Subcutaneous abdominal adipose tissue (tissue), 5 donors: ENCODE measurements at regions not wholly inside any gene's neighbourhood (a gene's known extent, or its start where the extent isn't known, plus 50 kb on each side); places are given as distances from the start of the nearest gene placed in this dataset.

Experiments
- H3K27ac ChIP-seq: one replicate; pipeline ENCODE4 v1.7.0; 2013; ENCODE audit warnings: low read depth, mild to moderate bottlenecking, inconsistent platforms, low read length, moderate library complexity
- H3K27me3 ChIP-seq, 5 donors: one replicate each; pipeline ENCODE4 v1.7.0; 2013; ENCODE audit warnings: low read length in 5 of 5, inconsistent platforms in 1 of 5; ENCODE audit not compliant: control insufficient read depth in 5 of 5, insufficient read depth in 4 of 5
- H3K36me3 ChIP-seq, 5 donors: one replicate each; pipeline ENCODE4 v1.7.0; 2013; ENCODE audit warnings: low read length in 5 of 5; ENCODE audit not compliant: control insufficient read depth in 5 of 5, insufficient read depth in 5 of 5
- H3K4me1 ChIP-seq, 5 donors: one replicate each; pipeline ENCODE4 v1.7.0; 2013; ENCODE audit warnings: low read length in 5 of 5, mild to moderate bottlenecking in 3 of 5, moderate library complexity in 1 of 5; ENCODE audit not compliant: control insufficient read depth in 5 of 5, insufficient read depth in 5 of 5
- H3K4me3 ChIP-seq, 5 donors: one replicate each; pipeline ENCODE4 v1.7.0; 2013; ENCODE audit warnings: low read length in 5 of 5, low read depth in 1 of 5
- H3K9ac ChIP-seq, 5 donors: one replicate each; pipeline ENCODE4 v1.7.0; 2013; ENCODE audit warnings: low read length in 5 of 5, mild to moderate bottlenecking in 4 of 5, moderate library complexity in 3 of 5
- H3K9me3 ChIP-seq, 5 donors: one replicate each; pipeline ENCODE4 v1.7.0; 2013; ENCODE audit warnings: low read length in 5 of 5; ENCODE audit not compliant: control insufficient read depth in 5 of 5
- donor health status: healthy.
- donor health status: healthy.
- donor health status: healthy.
- donor health status: healthy.
- donor health status: healthy.

DNA sequence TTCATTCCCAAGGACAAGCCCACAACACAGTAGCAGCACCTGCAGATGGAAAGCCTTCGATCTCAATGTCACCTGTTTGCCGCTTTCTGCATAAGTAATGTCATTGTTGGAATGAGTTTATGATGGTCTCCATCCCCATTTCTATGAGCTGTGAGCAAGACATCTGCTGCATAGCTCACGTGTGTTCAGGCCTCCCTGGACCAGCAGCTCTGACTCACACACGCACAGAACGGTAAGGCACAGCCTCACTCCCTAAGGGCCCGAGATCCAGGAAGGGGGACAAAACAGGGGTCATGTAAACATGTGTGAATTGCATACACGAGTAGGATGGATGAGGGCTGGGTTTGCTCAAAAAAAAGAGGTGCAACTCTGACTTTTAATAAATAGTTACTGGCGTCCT lies 223.1 kb downstream of the SOX9 start:
- H3K27me3 ChIP-seq, result peaks cover 0 to 25% (median 12%) of the 10 kb centered on the region in 5 donors
- no peak overlapping the region for H3K27ac ChIP-seq
- H3K4me1 ChIP-seq, result peaks cover 0 to 20% (median 18%) of the 10 kb centered on the region in 5 donors

DNA sequence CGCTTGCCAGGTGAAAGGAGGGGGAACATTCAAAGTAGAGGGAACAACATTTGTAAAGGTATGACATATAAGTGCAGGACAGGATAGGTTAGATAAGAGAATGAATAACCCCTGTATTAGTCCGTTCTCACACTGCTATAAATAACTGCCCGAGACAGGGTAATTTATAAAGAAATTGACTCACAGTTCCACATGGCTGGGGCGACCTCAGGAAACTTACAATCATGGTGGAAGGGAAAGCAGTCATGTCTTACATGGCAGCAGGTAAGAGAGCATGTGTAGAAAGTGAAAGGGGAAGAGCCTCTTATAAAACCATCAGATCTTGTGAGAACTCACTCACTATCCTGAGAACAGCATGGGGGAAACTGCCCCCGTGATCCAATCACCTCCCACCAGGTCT lies 223.8 kb downstream of the SOX9 start:
- no peaks in the 10 kb centered on the region for H3K36me3 ChIP-seq
- H3K4me1 ChIP-seq, result peaks cover 0 to 17% (median 15%) of the 10 kb centered on the region in 5 donors
- H3K27me3 ChIP-seq, result peaks cover 0 to 25% (median 8%) of the 10 kb centered on the region in 5 donors
- no peak overlapping the region for H3K4me3 ChIP-seq
- no peak overlapping the region for H3K9ac ChIP-seq
- H3K9me3 ChIP-seq, result no peaks in the 10 kb centered on the region
- H3K27ac ChIP-seq, result no peak overlapping the region

More for the DNA sequence above, 223.1 kb downstream of the SOX9 start:
- Histone ChIP-seq H3K36me3 (no peaks in the 10 kb centered on the region), H3K4me3 (no peak overlapping the region), H3K9me3 (no peaks in the 10 kb centered on the region), H3K9ac (no peak overlapping the region)

DNA sequence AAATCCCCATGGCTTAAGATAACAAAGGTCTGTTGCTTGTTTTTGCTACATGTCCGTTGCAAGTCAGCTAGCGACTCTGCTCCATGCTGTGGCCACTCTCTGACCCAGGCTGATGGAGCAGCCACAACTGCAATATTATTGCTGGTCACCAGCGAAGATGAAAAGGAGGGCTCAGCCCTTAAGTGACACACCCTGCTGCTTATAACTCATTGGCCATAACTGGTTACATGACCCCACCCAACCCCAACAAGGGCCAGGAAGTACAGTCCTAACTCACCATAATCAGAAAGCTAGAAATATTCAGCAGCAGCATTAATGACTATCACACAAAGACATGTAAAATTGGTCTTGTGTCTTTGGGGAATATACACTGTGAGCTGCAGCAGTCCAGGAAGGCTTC lies 224.3 kb downstream of the SOX9 start:
- H3K36me3 ChIP-seq, result no peaks in the 10 kb centered on the region
- peaks cover 0 to 17% (median 15%) of the 10 kb centered on the region in 5 donors for H3K4me1 ChIP-seq
- peaks cover 0 to 25% (median 5%) of the 10 kb centered on the region in 5 donors for H3K27me3 ChIP-seq
- no peak overlapping the region for H3K9ac ChIP-seq
- H3K4me3 ChIP-seq, result no peak overlapping the region
- H3K27ac ChIP-seq, result no peak overlapping the region
- H3K9me3 ChIP-seq, result no peaks in the 10 kb centered on the region

DNA sequence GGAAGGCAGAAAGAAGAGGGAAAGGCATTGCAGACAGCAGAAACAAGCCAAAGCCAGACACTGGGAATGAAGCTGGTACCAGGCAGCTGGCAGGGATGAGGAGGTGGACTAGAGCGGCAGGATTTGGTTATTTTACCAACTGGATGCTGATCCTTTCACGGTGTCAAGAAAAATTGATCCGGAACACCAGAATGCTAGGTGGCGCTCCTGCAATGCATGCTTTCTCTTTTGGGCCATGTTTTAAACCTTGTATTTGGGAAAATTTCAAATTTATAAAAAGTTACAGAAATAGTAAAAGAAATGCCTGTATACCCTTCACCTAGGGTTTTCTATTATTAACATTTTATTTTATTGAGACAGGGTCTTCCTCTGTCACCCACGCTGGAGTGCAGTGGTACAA lies 224.7 kb downstream of the SOX9 start:
- Histone ChIP-seq H3K9ac (no peak overlapping the region), H3K27ac (no peak overlapping the region), H3K4me3 (no peak overlapping the region), H3K27me3 (peaks cover 0 to 24% (median 5%) of the 10 kb centered on the region in 5 donors), H3K9me3 (no peaks in the 10 kb centered on the region), H3K36me3 (no peaks in the 10 kb centered on the region), H3K4me1 (peaks cover 0 to 17% (median 15%) of the 10 kb centered on the region in 5 donors)

DNA sequence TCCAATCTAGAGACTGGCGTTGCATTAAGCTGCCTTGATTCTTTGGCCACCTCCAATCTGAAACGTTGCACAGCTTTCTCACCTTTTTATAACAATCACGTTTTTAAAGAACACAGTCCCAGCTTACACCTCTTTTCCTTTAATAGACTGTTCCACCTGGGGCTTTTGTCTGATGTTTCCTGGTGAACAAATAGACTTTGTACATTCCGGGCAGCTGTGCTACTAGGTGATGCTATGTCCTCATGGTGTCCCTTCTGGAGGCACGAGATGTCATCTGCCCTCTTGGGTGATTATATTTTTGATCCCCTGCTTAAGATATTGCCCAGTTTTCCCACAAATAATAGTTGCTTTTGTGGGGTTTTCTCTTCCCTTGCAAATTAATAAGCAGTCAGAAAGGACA lies 225.5 kb downstream of the SOX9 start:
- no peaks in the 10 kb centered on the region for H3K36me3 ChIP-seq
- H3K27ac ChIP-seq, result no peak overlapping the region
- no peak overlapping the region for H3K9ac ChIP-seq
- peaks cover 0 to 27% (median 5%) of the 10 kb centered on the region in 5 donors for H3K27me3 ChIP-seq
- no peak overlapping the region for H3K4me3 ChIP-seq
- H3K4me1 ChIP-seq, result peaks cover 0 to 17% (median 15%) of the 10 kb centered on the region in 5 donors
- no peaks in the 10 kb centered on the region for H3K9me3 ChIP-seq

DNA sequence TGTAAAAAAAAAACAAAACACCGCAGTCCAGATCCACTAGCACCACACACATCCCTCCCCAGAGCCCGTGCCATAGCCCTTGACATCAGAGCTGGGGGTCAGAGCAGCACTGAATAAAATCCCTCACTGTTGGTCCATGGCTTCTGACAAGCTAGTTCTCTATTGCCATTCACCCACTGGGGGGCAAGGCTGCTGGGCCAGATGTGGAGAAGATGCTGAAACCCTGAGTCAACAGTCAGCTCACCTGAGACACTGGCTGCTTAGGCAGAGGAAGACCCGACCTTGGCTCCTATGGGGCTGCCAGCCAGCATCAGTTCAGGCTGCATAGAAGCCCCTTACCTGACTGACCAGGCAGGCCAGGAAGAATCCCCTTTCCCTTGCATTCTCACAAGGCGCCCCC lies 228.2 kb downstream of the SOX9 start:
- Histone ChIP-seq H3K9ac (no peak overlapping the region), H3K4me1 (no peaks in the 10 kb centered on the region), H3K36me3 (no peaks in the 10 kb centered on the region), H3K27me3 (peaks cover 0 to 38% (median 4%) of the 10 kb centered on the region in 5 donors), H3K4me3 (no peak overlapping the region), H3K27ac (no peak overlapping the region), H3K9me3 (peaks cover 0 to 2% (median 0%) of the 10 kb centered on the region in 5 donors)

DNA sequence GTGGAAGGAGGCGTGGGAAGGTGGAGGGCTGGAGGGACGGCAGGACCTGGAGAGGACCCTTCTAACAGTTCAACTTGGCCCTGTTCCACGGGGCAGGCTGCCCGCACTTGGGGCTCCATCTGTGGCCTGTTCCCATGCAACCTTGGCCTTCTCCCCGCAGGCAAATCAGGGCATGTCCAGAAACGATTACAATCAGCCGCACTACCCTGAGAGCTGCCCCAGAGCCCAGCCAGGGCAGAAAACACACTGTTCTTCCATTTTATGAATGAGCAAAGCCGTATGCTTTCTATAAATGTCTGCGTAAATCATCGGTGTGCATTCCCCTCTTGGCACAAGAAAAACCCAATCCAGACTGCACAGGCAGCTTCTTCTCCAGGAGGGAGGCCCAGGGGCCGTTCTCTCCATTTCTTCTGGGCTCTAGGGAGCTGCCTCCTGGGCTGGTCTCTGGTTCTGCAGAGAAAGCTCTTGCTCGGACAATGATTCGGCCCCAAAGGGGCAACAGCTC lies 228.7 kb downstream of the SOX9 start:
- H3K4me1 ChIP-seq, result no peaks in the 10 kb centered on the region
- H3K9ac ChIP-seq, result no peak overlapping the region
- H3K9me3 ChIP-seq, result peaks cover 0 to 4% (median 0%) of the 10 kb centered on the region in 5 donors
- no peaks in the 10 kb centered on the region for H3K36me3 ChIP-seq
- no peak overlapping the region for H3K4me3 ChIP-seq
- H3K27me3 ChIP-seq, result peaks cover 0 to 39% (median 4%) of the 10 kb centered on the region in 5 donors
- no peak overlapping the region for H3K27ac ChIP-seq

DNA sequence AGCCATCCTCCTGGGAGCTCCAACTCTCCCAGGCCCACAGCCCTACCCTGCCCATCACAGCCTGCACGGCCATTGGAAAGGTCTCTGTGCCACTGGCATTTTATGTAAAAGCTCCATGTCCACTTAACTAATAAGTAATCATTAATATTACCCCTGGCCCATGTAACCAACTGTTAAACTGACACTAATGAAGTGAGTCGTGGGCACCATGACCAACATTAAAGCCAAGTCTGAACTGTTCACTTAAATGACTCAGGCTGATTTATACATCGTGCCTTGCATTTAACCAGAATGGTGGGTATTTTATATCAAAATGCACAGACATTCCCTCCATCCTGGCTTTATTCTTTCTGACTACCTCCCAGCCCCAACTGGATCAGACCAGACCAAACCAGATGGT lies 229.3 kb downstream of the SOX9 start:
- no peak overlapping the region for H3K27ac ChIP-seq
- H3K36me3 ChIP-seq, result no peaks in the 10 kb centered on the region
- no peak overlapping the region for H3K4me3 ChIP-seq
- peaks cover 0 to 38% (median 3%) of the 10 kb centered on the region in 5 donors for H3K27me3 ChIP-seq
- peaks cover 0 to 4% (median under 1%) of the 10 kb centered on the region in 5 donors for H3K9me3 ChIP-seq
- H3K9ac ChIP-seq, result no peak overlapping the region
- H3K4me1 ChIP-seq, result no peaks in the 10 kb centered on the region

DNA sequence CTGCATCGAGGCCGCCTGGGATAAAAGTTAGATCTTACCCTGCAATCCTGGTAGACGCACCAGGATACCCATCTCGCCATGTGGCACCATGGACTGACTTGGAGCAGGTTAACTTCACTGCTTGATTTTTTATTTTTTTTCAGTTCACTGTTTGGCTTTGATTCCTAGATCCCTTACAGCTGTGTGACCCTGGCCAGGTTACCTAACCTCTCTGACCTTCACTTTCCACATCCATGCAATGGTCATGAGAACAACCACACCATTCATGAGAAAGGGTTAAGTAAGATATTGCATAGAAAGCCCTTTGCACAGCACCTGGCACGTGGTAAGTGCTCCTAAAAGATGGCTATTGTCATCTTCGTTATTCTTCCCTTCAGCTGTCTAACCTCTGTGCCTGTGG lies 230.5 kb downstream of the SOX9 start:
- H3K4me1 ChIP-seq, result no peaks in the 10 kb centered on the region
- H3K27me3 ChIP-seq, result peaks cover 0 to 35% (median 3%) of the 10 kb centered on the region in 5 donors
- H3K9me3 ChIP-seq, result peaks cover 0 to 7% (median 5%) of the 10 kb centered on the region in 5 donors
- H3K4me3 ChIP-seq, result no peak overlapping the region
- H3K27ac ChIP-seq, result no peak overlapping the region
- no peaks in the 10 kb centered on the region for H3K36me3 ChIP-seq
- H3K9ac ChIP-seq, result no peak overlapping the region

DNA sequence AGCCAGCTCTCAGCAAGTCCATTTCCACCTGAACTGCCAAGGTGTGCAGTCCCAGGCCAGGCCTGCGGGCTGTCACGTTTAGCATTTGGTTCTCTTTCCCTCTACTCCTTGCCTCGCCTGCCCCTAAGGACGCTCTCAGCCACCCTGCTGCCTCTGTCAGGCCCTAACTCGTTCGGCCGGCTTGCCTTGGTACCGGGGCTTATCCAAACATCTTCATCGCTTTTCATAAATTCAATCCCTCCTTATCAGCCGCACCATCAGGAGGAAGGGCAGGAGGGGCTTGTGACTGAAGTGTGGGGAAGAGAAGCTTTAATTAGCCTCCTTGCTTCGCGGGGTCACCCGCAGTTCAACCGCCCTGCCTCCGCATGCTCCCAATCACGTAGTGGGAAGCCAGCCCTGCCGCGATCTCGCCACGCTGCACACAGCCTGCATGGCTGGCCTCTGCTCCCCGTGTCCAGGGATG lies 231.1 kb downstream of the SOX9 start:
- Histone ChIP-seq H3K9ac (no peak overlapping the region), H3K27ac (no peak overlapping the region), H3K9me3 (peaks cover 0 to 7% (median 5%) of the 10 kb centered on the region in 5 donors), H3K4me1 (no peaks in the 10 kb centered on the region), H3K36me3 (no peaks in the 10 kb centered on the region), H3K4me3 (no peak overlapping the region), H3K27me3 (peaks cover 0 to 35% (median 3%) of the 10 kb centered on the region in 5 donors)
